ENCODE measurements at regions not wholly inside any gene's neighbourhood (a gene's known extent, or its start where the extent isn't known, plus 50 kb on each side); places are given as distances from the start of the nearest gene placed in this dataset.

- WGBS, 2 experiments (ENCODE audit: extremely low coverage in 1 of 2, insufficient coverage in 1 of 2, insufficient read length in 1 of 2, insufficient replicate concordance in 2 of 2, low coverage in 1 of 2, low lambda C conversion rate in 2 of 2, missing lambda C conversion rate in 1 of 2), result 100% methylated on average over 1 of the region's 1 CpG; no CpG with 5 or more reads in 1 of the 2 experiments
- CTCF ChIA-PET (ENCODE audit: partially characterized antibody), result no interaction called here
- no peak for FAIRE-seq
Measured at GRCh38 chr13:105778196-105778595, 757.3 kb downstream of the EFNB2 start.

More at GRCh38 chr13:105778196-105778595, 757.3 kb downstream of the EFNB2 start:
- no peak overlapping the region for H3K23ac ChIP-seq (ENCODE audit: insufficient read length)
- no peaks in the 10 kb centered on the region for H4K20me1 ChIP-seq (replicated peaks in 1 of 2; ENCODE audit: control insufficient read depth in 1 of 2, insufficient read depth in 2 of 2, low read length in 2 of 2)
- H2BK20ac ChIP-seq (ENCODE audit: low read length), result no peak overlapping the region
- no peak overlapping the region for H2BK12ac ChIP-seq (ENCODE audit: low read depth, low read length)
- H3K18ac ChIP-seq (ENCODE audit: extremely low read depth, low read length), result no peak overlapping the region
- no peak overlapping the region for H3K4me2 ChIP-seq (ENCODE audit: insufficient read depth in 1 of 2, low read depth in 2 of 2, low read length in 2 of 2)
- H2AFZ ChIP-seq (ENCODE audit: low read length), result no peak overlapping the region
- no peak overlapping the region for H3K56ac ChIP-seq (replicated peaks; ENCODE audit: insufficient read length, low read depth, low read length)
- no peak overlapping the region for H3K14ac ChIP-seq (ENCODE audit: insufficient read length)
- POLR2A ChIA-PET (ENCODE audit: partially characterized antibody), result no interaction called here
- no peak overlapping the region for H2BK120ac ChIP-seq (replicated peaks; ENCODE audit: low read depth, low read length)
- no peak overlapping the region for H4K91ac ChIP-seq (replicated peaks; ENCODE audit: insufficient read length, low read length)
- H3K9me3 ChIP-seq (ENCODE audit: insufficient read depth in 2 of 2, low read depth in 1 of 2, low read length in 1 of 2), result no peaks in the 10 kb centered on the region
- no peak overlapping the region for H3K4me3 ChIP-seq (ENCODE audit: extremely low read depth in 1 of 4, insufficient read depth in 2 of 4, low read depth in 3 of 4, low read length in 4 of 4)
- H3K79me1 ChIP-seq (ENCODE audit: low read depth, low read length), result no peaks in the 10 kb centered on the region
- H3K9ac ChIP-seq (replicated peaks in 1 of 4; ENCODE audit: extremely low read depth in 1 of 4, low read depth in 3 of 4, low read length in 3 of 4), result no peak overlapping the region
- H3K27me3 ChIP-seq (replicated peaks in 1 of 4; ENCODE audit: control insufficient read depth in 3 of 4, extremely low read depth in 1 of 4, insufficient read depth in 3 of 4, low read length in 3 of 4), result no peaks in the 10 kb centered on the region
- H3K23me2 ChIP-seq (ENCODE audit: low read depth, low read length), result no peaks in the 10 kb centered on the region
- H2BK15ac ChIP-seq (ENCODE audit: low read length), result no peak overlapping the region
- H4K8ac ChIP-seq (ENCODE audit: extremely low read depth, insufficient read depth, low read length), result no peak overlapping the region
- H3K4ac ChIP-seq (replicated peaks; ENCODE audit: insufficient read length, low read depth, low read length), result no peak overlapping the region
- no peak overlapping the region for H2BK5ac ChIP-seq (ENCODE audit: low read depth, low read length)
- H3K36me3 ChIP-seq (ENCODE audit: control insufficient read depth in 2 of 4, insufficient read depth in 4 of 4, low read length in 3 of 4), result no peaks in the 10 kb centered on the region
- H3K4me1 ChIP-seq (replicated peaks in 1 of 4; ENCODE audit: control insufficient read depth in 3 of 4, insufficient read depth in 4 of 4, low read length in 3 of 4), result peaks cover 0 to 8% (median under 1%) of the 10 kb centered on the region in 4 experiments; a peak in 3 of 7 replicates
- no peak overlapping the region for H4K5ac ChIP-seq (ENCODE audit: insufficient read length, low read depth, low read length)
- TF ChIP-seq ZNF274 (IDR thresholded peaks at IDR 0.05; ENCODE audit: borderline replicate concordance, extremely low read depth, low read length) (no peak), JUND (IDR thresholded peaks at IDR 0.05; ENCODE audit: low read length) (no peak)
- H3K79me2 ChIP-seq (ENCODE audit: control insufficient read depth in 1 of 2, insufficient read depth in 2 of 2, low read length in 2 of 2), result no peaks in the 10 kb centered on the region
- H2AK5ac ChIP-seq (ENCODE audit: low read depth, low read length), result no peak overlapping the region
- no peak for DNase-seq (ENCODE audit: low read depth in 1 of 2, low spot score in 2 of 2)
- no peak overlapping the region for H3K27ac ChIP-seq (ENCODE audit: low read depth, low read length)
